NCI-H146 (cell line): ENCODE measurements at regions not wholly inside any gene's neighbourhood (a gene's known extent, or its start where the extent isn't known, plus 50 kb on each side); places are given as distances from the start of the nearest gene placed in this dataset.

ENCODE experiments used
- DNase-seq: peaks from one replicate; lab custom pipeline; 2025; lab: John Stamatoyannopoulos, UW

DNA sequence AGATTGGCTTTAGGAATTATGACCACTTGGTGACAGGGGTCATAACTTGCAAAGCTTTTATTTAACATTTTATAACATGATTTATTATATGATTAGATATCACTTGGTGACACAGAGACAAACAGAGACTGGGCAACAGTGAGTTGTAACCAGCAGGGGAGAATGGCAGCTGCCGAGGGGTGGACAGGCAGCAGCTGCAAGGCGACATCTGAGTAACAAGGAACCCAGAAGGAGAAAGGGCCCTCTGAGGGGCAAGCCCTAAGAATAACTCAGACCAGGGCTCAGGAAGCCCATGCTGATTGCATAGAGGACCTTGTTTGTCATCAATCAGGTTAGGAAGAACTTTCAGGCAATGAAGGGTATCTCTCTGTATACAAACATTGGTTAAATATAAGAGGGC, 339.9 kb upstream of the SOX11 start:
- DNase-seq, result no peak

DNA sequence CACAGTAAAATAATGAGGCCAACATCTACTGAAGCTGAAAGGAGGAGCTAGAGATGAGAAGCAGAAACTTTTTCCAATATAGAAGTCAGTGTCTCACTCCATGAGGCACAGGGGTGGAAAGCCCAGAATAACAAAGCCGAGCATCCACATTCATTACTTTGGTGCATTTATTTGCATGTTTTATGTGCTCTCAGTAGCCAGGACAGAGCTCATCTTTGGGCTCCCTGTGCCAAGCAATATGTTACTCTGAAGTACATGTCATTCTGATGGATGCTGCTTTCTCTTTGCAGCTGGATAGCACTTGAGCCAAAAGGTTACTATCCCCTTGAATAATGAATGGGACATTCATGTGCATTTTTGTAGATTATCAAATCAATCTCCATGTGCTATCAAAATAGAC, 338.6 kb upstream of the SOX11 start:
- no peak for DNase-seq

DNA sequence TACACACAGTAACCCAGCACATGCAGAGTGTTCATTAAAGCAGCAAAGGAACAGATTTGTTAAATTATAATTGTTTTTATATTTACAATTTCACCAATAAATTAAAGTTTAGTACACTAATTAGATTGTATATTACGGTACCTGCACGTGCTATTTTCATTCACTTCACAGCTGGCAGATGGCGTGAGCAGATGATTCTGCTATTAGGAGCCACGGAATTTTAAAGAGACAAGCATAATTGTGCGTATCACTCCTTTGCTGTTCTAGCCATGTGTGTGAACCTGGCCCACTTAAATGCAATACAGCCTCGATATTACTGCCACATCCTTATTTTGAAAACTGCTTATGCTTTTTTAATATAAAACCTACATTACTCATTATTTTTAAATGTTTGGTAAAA, 332.8 kb upstream of the SOX11 start:
- no peak for DNase-seq

DNA sequence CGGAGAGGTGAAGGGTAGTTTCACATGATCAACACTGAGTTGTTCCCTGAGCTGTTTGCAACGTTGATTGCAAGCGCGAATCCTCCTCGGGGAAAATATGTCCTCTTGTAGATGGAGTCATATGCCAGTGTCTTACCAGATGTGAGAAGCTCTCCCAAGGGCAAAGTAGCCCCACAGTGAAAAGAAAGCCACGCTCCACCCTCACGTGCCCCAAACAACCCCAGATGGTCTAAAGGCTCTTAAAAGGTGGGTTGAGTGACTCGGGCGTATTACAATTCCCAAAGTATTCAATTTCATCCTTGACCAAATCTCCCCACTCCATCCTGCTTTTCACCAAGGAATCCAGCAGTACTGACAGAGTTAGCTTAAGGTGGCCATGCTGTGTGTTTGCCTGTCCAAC, 332.1 kb upstream of the SOX11 start:
- DNase-seq, result no peak

DNA sequence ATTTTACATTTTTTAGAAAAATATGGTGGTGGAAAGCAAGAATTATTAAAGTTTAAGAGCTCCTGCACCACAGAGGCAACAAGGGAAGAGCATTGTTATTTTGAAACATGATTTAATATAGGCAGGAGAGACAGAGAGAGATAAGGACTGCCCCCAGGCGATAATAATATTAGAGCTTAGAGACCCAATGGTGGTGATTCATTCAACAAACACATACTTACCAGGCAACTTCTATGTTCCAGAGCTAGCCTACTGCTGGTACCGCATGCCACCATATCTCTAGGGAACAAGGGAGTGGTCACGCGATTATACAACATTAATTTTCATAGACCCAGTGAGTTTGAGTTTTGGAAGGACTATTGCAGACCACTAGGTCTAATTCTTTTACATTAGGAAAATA, 327.8 kb upstream of the SOX11 start:
- DNase-seq, result no peak

DNA sequence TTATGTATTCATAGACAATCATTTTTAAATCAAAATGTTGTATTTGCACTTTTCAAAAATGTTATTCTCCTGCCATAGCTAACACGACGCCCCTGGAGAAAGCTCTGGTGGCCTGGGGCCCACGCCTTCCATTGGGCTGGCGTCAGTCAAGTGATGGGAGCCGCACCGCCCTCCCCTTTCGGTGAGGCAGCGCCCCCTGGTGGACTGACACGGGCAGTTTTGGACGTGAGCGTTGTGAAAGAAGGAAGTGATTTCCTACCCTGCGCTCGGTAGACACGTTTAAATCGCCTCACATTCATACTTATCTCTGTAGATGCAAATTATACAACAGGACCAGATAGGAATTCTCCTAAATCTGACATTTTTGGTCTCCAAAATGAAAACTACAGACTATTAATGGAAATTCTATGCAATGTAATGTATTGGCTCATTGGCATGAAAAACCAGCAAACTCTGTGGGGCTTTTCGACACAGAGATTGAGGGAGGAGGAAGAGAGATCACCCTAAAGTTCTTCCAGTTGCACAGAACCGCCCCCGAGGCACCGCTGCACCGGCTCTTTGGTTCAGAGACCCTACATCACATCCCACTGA, 326.2 kb upstream of the SOX11 start:
- peak; percentile 79 for DNase-seq

DNA sequence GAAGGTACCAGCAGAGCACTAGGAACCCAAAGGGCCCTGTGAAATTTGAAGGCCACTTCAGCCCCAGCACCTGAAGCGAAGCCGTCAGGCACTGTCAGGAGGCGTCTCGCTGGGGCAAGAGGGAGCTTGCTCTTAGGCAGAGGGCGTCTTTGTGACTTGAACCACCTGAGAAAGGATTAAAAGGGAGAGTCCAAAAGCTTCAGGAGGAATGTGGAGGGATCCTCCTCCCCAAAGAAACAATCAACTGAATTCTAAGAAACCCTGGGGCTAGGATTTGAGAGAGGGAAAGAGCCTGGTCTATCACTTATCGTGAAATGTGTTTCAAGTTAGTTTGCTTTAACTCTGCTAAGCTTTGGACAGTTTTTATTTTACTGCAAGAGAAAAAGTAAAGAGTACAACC, 324.9 kb upstream of the SOX11 start:
- no peak for DNase-seq

DNA sequence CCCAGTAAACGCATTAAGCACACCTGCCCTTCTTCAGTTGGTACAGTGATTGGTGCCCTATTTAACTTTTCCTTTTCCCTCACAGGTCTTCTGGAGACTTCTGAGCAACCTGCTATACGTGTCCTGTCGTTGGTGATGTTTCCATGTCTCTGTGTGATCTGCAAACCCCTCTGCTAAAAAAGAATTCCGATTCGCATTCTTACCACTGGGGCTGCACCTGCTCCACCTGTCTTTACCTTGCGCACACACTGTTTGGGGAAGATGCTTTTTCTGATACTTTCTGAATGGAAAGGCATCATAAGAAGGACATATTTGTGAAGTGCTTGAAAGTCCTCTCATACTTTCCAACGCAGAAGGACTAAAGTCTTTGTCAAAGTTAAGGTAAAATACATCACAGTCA, 323.9 kb upstream of the SOX11 start:
- peak; percentile 31 for DNase-seq

DNA sequence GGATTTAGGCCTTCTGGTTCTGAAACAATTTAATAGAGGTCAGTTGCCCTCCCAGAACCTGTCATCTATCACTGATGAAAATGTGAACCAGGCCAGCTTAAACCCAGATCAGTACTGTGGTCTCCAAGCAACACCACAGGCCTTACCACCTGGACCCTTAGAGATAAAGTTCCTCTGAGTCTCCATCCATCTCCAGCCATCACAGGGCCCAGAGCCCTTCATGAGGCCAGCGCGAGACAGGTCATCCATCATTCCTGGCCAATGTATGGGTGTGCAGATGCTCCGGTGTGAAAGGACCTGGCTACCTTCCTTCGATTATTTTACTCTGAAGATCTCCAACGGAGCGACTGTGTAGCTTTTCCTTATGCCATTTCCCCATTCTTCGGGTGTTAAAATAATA, 322.7 kb upstream of the SOX11 start:
- no peak for DNase-seq

DNA sequence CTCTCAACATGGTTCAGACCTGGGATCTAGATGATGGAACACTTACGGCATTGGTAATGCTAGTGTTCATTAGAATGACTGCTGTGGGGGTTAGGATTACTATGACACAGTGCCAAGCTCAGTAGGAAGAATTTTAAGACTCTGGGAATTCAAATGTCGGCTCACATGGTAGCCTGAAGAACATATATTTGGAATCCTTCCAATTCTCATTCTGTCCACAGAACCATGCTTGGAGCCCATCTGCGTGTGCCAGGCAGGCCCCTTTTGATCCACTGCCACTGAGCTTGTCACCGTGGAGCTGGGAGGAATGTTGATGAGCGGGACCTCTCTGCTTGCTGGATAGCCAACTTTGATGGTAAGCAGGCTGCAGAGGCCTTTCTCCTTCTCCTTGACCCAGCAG, 322.0 kb upstream of the SOX11 start:
- no peak for DNase-seq

DNA sequence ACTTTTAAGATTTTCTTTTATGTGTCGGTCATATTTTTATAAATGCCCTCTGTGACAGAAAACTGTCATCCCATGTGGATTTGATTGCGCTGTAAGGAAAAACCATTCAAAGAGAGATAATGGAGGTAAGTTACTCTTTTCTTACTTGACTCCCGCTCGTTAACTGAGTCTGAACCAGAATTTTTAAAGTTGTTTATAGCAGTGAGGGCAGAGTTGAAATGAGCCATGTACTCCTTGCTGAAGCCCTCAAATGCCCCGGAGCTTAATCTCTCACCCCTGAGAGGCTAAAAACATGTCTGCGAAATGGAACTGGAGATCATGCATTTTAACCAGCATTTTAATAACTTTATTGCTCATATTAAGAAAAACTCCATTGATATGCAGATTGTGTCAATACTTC, 320.0 kb upstream of the SOX11 start:
- DNase-seq, result no peak

DNA sequence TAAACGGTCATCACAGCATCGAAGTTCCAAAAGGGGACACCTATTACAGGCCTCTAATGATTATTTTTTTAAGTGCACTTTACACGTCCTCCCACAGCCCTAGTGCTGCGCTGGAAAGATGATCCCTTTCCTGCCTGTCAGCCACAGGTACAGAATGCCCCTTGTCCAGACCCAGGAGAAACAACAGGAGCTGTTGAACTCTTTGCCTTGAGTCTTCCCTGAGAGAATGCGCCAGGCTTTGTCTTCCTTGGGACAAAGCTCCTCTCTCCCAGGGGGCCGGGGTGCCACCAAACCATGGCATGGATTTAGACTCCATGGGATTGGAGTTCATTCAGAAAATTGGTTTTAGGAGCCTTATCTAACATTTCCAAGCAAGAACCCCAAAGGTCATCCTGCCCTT, 319.0 kb upstream of the SOX11 start:
- peak; percentile 68 for DNase-seq

DNA sequence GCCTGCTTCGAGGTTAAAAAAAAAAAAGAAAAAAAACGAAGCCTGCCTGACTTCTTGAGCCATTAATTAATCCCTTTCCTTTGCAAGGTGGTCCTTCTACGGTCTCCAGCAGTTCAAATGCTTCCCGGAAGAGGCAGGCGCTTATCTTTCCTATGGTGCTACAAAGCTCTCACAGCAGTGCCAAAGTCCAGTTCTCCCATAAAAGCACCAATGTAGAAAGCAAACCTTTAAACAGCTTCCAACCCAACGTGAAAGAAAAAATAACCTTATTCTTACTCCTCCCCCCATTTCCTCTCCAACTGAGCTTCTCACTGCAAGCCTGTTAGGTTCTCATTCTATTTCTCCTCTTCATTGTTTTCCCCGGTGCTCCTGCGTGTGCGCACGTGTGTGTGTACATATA, 317.4 kb upstream of the SOX11 start:
- DNase-seq, result no peak

DNA sequence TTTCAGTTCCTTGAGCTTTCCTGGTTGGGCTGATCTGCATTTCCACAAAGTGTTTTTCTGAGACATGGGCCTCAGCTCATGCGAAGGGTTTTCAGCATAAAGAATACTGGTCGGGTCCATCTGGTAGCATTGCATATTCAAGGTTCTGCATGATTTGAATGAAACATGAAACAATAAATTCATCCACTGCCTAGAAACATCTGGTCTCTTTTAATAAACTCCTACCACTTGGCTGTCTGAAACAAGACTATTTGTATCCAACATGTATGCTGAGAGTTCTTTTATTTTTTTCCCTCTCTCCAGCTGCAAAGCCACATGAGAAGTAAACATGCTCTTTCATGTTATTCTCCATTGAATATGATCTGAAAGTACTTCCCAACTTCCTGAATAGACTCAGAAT, 314.9 kb upstream of the SOX11 start:
- DNase-seq, result no peak

DNA sequence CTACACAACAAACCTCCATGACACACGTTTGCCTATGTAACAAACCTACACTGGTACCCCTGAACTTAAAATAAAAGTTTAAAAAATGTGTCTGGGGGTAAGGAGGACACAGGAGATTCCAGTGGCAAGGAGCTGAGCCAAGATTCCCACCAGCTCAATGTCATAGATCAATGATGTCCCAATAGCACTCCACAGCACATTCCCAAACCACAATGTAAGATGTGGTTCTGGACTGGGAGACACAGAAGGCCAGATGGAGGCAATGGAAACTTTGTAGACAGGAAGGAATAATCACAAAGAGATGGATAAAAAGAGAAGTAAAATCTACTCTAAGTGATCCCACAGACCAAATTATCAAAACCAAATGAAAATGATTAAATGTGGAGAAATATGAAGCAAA, 312.4 kb upstream of the SOX11 start:
- no peak for DNase-seq

DNA sequence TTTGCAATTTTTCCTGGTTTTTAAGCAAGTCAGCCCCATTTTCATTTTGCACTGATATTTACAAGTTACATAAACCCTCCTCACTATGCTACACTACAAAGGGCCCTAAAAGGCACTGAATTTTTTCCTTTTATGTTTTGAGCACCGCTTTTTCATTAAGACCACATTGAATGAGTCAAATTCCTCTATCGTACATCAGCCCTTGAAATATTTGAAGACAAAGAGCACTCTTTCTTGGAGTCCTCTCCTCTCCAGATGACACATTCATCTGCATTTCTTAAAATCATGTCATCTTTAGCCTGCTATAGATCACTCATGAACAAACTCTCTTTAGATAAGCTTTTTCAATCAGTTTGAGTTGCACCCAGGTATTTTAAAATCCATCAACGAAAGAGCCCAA, 306.6 kb upstream of the SOX11 start:
- no peak for DNase-seq

DNA sequence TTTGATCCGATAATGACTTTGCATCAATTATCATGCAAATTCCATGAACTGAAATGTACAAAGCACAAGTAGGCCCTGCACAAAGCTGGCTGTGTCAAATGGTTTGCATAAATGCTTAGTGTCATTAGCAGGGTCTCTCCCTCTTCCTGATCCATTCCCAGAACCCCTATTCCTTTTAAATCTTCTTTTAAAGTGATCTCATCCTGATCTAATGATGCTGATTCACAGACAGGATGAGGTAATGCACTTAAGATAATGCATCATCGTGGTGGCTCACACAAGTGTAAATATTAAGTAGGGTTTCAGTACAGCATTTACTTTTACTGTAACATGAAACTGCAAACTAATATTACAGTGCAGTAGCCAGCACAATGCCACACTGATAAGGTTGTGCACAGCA, 304.8 kb upstream of the SOX11 start:
- peak; percentile 60 for DNase-seq

DNA sequence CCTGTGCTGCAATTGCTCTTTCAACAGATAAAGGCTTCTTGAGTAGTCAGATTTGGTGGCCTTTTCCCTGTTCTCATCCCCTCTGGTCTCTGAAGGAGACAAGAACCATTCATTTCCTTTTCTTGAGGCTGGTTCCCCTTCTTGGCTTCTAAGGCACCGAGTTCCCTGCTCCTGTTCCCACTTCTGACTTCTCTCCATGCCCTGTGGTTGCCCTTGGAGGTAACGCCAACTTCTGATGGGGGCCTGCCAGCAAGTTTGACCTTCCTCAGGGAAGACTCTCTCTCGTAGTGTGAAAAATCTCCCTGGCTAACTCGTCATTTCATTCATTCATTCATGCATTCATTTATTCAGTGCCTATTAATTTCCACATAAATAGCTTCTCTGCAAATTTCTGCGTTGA, 302.4 kb upstream of the SOX11 start:
- no peak for DNase-seq

DNA sequence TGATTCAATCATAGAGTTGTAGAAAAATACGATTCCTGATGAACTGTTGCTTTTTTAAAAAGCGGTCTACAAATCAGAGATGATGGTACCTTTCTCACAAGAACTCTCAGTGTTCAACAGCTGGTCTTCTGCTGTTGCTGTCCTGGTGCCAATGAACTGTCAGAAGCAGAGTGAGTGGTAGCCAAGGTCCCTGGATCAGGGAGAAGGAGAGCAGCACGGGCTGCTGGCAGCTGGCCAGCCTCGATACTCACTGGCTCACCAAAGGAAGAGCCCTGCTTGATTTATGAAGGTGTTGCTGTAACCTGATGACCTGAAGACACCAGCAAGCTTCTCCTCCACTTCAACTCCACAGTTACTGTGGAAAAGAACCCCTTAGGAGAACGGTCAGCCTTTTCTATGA, 300.8 kb upstream of the SOX11 start:
- DNase-seq, result no peak

DNA sequence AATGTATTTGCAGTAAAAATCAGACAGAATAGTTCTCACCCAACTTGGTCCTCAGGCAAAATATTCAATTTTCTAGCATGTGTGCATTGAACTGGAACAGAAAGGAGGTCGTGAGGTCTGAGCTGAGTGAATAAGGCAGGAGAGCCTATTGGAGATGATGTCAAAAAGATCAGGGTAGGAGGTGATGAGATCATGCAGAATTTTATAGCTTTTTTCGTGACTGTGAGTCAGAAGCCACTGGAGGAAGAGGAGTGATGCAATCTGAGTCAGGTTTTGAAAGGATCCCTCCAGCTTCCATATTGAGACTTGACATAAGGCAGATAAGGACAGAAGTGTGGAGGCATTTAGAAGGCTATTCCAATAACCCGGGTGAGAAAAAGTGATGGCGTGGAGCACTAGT, 299.5 kb upstream of the SOX11 start:
- DNase-seq, result no peak

DNA sequence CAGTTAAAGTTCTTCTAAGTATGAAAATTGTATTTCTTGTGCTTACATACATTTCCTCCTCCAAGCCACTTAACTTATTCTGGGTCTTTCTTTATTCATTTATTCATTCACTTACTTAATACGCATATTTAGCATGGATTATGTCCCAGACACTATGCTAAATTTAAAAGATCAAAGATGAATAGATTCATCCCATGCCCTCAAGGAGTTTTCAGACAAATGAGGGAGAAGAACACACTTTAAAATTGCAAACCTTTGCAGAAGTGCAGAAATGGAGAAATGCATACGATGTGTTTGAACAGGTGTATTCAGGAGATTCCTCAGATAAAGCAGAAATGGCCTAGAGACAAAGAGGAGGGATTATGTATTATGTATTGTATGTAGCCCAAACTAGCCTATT, 298.7 kb upstream of the SOX11 start:
- DNase-seq, result peak; percentile 11

DNA sequence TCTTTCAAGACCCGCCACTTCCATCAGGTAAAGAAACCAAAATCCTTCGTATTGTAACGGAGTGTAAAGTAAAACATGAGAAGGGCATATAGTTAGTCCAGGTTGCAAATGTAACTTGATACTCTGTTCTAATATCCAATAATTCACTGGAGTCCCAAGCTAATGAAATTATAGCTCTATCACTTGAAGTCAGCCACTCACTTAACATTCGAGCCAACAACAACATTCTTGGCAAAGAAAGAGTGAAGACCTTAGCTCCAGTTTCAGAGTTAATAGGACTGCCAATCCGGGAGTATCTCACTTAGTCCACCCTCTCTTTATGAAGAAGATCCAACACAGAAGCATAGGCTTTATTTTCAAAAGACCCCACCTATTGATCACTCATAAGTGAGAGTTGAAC, 298.0 kb upstream of the SOX11 start:
- no peak for DNase-seq

DNA sequence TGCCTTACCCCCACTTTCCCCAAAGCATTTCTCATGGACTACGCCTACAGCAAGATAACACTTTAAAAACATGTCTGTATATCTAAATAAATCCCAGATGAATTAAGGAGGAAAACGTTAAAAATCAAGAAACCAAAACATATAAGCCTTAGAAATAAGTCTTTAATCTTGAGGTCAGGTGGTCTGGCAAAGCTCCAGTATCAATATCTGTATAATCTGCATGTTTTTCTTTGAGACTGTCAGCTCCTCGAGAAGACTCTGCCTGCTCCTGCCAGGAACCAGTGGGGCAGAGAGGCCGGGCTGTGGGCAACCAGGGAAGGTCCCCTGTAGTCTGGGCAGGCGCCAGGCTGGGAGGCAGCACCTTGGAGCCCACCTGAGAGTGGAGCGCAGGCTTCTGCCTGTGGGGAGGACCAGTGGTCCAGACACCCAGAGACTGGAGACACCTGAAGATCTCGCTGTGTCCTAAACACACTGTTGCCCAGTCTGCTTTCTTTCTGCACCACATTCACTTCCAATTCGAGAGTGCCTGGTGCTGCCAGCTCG, 291.0 kb upstream of the SOX11 start:
- DNase-seq, result no peak

DNA sequence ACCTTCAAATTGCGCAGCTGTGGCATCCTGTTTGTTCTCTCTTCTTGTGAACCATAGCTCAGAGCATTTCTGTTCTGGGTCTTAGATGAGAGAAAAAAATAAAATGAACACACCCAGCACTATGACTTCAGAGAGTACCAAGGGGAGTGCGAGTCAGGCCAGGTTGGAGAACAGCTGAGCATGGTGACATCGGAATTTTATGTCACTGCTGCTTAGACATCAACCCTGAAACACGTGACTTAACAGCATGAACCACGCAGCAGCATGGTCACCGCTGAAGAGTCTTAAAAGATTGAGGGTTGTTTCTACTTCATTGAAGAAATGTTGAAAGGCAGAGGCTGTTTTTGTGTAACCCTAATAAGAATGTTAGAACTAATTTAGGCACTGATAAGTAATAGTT, 288.8 kb upstream of the SOX11 start:
- DNase-seq, result no peak

DNA sequence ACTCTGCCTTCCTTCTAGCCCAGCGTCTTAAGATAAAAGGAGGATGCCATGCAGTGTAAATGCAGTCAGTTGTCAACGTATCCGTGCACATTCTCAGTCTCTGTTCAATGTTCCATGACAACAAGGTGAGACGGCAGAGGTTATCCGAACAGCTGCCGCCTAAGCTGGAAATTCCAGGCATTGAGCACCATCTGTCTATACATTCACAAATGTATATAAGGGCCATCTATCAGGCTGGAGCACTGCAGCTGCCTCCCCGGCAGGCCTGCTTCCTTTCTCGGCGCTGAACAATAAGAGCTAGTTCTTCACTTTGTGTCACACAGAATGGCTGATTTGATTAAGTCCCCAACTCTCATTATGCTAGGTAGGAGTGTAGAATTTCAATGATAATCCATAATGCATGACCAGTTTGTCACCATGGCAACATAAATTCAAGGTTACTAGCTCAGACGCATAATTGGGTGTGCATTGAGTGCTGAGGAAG, 282.2 kb upstream of the SOX11 start:
- DNase-seq, result peak; percentile 96
